ENCODE measurements at regions not wholly inside any gene's neighbourhood (a gene's known extent, or its start where the extent isn't known, plus 50 kb on each side); places are given as distances from the start of the nearest gene placed in this dataset.

DNA sequence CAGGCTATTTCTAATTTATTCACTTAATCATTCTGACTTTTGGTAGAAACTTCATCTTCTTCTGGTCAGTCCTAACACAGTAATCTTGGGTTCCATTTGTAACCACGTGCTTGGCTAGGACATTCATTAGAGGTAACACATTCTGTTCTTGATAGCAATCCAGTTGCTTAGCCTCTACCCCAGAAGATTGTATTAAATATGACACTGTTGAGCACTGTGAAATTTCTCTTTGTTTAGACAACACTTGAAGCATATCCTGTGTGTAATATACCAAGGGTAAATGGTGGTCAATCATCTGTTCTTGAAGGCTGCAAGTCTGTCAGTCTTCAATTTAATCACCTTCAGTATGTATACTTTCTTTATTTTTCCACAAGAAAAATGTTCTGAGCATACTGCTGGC, 523.0 kb downstream of the ANKRD50 start:
- no peak overlapping the region for H3K27ac ChIP-seq (ENCODE audit: low read length)
- no peaks in the 10 kb centered on the region for H3K79me2 ChIP-seq (replicated peaks; ENCODE audit: insufficient read depth, low read length)

DNA sequence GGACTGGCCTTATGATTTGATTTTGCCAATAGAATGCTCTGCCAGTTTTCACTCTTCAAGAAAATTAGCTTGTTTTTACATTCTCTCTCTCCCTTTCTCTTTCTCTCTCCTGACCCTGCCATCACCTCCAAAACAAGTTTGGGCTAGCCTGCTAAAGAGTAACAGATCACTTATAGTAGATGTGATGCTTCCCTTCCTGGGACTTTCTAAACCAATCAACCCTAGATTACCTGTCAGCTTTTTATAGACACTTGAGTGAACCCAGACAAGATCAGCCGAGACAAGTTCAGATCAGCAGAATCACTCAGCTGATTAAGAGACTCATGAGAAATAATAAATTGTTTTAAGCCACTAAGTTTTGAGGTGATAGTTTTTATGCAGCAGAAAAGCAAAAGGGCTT, 521.2 kb downstream of the ANKRD50 start:
- H3K79me2 ChIP-seq (replicated peaks; ENCODE audit: insufficient read depth, low read length): no peaks in the 10 kb centered on the region
- no peak overlapping the region for H3K9ac ChIP-seq (ENCODE audit: low read length)
- H3K27ac ChIP-seq (ENCODE audit: low read length): no peak overlapping the region
- H3K4me2 ChIP-seq (ENCODE audit: low read length): no peak overlapping the region
- H3F3A ChIP-seq (ENCODE audit: insufficient read depth, low read length, poor library complexity, severe bottlenecking): no peaks in the 10 kb centered on the region
- H3K27me3 ChIP-seq (ENCODE audit: insufficient read depth, low read depth, low read length): no peaks in the 10 kb centered on the region
- H2AFZ ChIP-seq (ENCODE audit: low read depth, low read length): no peak overlapping the region
- no peaks in the 10 kb centered on the region for H3K9me3 ChIP-seq (ENCODE audit: low read length)
- TF ChIP-seq TAF1 (IDR thresholded peaks at IDR 0.05; ENCODE audit: low read depth): no peak
- no peak for TF ChIP-seq RAD21 (conservative IDR thresholded peaks at IDR 0.05)
- TF ChIP-seq, protein P1, sequence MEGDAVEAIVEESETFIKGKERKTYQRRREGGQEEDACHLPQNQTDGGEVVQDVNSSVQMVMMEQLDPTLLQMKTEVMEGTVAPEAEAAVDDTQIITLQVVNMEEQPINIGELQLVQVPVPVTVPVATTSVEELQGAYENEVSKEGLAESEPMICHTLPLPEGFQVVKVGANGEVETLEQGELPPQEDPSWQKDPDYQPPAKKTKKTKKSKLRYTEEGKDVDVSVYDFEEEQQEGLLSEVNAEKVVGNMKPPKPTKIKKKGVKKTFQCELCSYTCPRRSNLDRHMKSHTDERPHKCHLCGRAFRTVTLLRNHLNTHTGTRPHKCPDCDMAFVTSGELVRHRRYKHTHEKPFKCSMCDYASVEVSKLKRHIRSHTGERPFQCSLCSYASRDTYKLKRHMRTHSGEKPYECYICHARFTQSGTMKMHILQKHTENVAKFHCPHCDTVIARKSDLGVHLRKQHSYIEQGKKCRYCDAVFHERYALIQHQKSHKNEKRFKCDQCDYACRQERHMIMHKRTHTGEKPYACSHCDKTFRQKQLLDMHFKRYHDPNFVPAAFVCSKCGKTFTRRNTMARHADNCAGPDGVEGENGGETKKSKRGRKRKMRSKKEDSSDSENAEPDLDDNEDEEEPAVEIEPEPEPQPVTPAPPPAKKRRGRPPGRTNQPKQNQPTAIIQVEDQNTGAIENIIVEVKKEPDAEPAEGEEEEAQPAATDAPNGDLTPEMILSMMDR (IDR thresholded peaks at IDR 0.05; ENCODE audit: poor library complexity, severe bottlenecking): no peak
- TF ChIP-seq POLR2AphosphoS5 (IDR thresholded peaks at IDR 0.05): no peak
- no peak for TF ChIP-seq EP300 (conservative IDR thresholded peaks at IDR 0.05; ENCODE audit: poor library complexity, severe bottlenecking)
- TF ChIP-seq REST (IDR thresholded peaks at IDR 0.05; ENCODE audit: borderline replicate concordance): no peak
- TF ChIP-seq MXI1 (conservative IDR thresholded peaks at IDR 0.05; ENCODE audit: poor library complexity, severe bottlenecking): no peak
- no peak for TF ChIP-seq SMC3 (conservative IDR thresholded peaks at IDR 0.05; ENCODE audit: poor library complexity)
- TF ChIP-seq EZH2 (IDR thresholded peaks at IDR 0.05; ENCODE audit: borderline replicate concordance, insufficient read depth, low read length, poor library complexity, severe bottlenecking): no peak
- H4K20me1 ChIP-seq (ENCODE audit: insufficient read depth): no peaks in the 10 kb centered on the region
- no peaks in the 10 kb centered on the region for H3K36me3 ChIP-seq (ENCODE audit: insufficient read depth, low read length)
- H3K9me2 ChIP-seq (ENCODE audit: insufficient read depth, low read length): no peaks in the 10 kb centered on the region
- H3K4me3 ChIP-seq (ENCODE audit: low read length): no peak overlapping the region

More for the DNA sequence above, 523.0 kb downstream of the ANKRD50 start:
- no peaks in the 10 kb centered on the region for H3K9me2 ChIP-seq (ENCODE audit: insufficient read depth, low read length)
- H3K4me2 ChIP-seq (ENCODE audit: low read length): no peak overlapping the region
- no peaks in the 10 kb centered on the region for H3F3A ChIP-seq (ENCODE audit: insufficient read depth, low read length, poor library complexity, severe bottlenecking)
- H3K4me3 ChIP-seq (ENCODE audit: low read length): no peak overlapping the region
- H3K36me3 ChIP-seq (ENCODE audit: insufficient read depth, low read length): no peaks in the 10 kb centered on the region
- no peaks in the 10 kb centered on the region for H3K27me3 ChIP-seq (ENCODE audit: insufficient read depth, low read depth, low read length)
- no peak overlapping the region for H2AFZ ChIP-seq (ENCODE audit: low read depth, low read length)
- no peaks in the 10 kb centered on the region for H4K20me1 ChIP-seq (ENCODE audit: insufficient read depth)
- H3K9ac ChIP-seq (ENCODE audit: low read length): no peak overlapping the region
- TF ChIP-seq, protein P1 (IDR thresholded peaks at IDR 0.05; ENCODE audit: poor library complexity, severe bottlenecking): no peak
- peak; percentile 17 for TF ChIP-seq EP300 (conservative IDR thresholded peaks at IDR 0.05; ENCODE audit: poor library complexity, severe bottlenecking)
- H3K9me3 ChIP-seq (ENCODE audit: low read length): no peaks in the 10 kb centered on the region

All from neural cell (in vitro differentiated cells).